ENCODE measurements at regions not wholly inside any gene's neighbourhood (a gene's known extent, or its start where the extent isn't known, plus 50 kb on each side); places are given as distances from the start of the nearest gene placed in this dataset.

DNA sequence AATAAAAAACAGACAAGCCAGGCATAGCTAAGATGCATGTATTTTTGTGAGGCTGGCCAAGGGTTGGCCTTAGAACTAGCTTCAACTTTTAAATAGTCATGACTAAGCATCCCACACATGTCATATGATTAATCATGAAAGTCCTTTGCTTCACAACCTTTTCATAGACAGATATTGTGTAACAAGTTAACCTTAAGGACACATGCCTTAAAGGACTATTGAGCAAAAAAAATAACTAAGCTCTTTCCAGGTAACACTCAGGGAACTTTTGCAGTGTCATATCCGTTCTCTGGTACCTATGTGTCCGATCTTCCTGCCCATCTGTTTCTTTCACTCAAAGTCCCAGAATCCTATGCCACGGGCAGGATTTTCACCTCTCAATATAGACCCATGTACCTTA, 498.4 kb downstream of the STK39 start:
- Histone ChIP-seq H3K4me1 (replicated peaks in 1 of 4; ENCODE audit: control insufficient read depth in 3 of 4, insufficient read depth in 4 of 4, low read length in 3 of 4) (peaks cover 0 to 13% (median 5%) of the 10 kb centered on the region in 4 experiments; a peak in 4 of 7 replicates), H2BK120ac (replicated peaks; ENCODE audit: low read depth, low read length) (no peak overlapping the region), H2BK15ac (ENCODE audit: low read length) (no peak overlapping the region), H3K23me2 (ENCODE audit: low read depth, low read length) (no peaks in the 10 kb centered on the region), H3K4me2 (ENCODE audit: insufficient read depth in 1 of 2, low read depth in 2 of 2, low read length in 2 of 2) (no peak overlapping the region), H3K4ac (replicated peaks; ENCODE audit: insufficient read length, low read depth, low read length) (no peak overlapping the region), H2BK12ac (ENCODE audit: low read depth, low read length) (no peak overlapping the region), H2AFZ (ENCODE audit: low read length) (no peak overlapping the region), H3K14ac (ENCODE audit: insufficient read length) (no peak overlapping the region), H4K20me1 (replicated peaks in 1 of 2; ENCODE audit: control insufficient read depth in 1 of 2, insufficient read depth in 2 of 2, low read length in 2 of 2) (no peaks in the 10 kb centered on the region), H3K9ac (replicated peaks in 1 of 4; ENCODE audit: extremely low read depth in 1 of 4, low read depth in 3 of 4, low read length in 3 of 4) (no peak overlapping the region), H3K4me3 (ENCODE audit: extremely low read depth in 1 of 4, insufficient read depth in 2 of 4, low read depth in 3 of 4, low read length in 4 of 4) (no peak overlapping the region), H4K91ac (replicated peaks; ENCODE audit: insufficient read length, low read length) (no peak overlapping the region), H3K79me1 (ENCODE audit: low read depth, low read length) (no peaks in the 10 kb centered on the region; the same call in 1 of the 2 replicates), H3K23ac (ENCODE audit: insufficient read length) (no peak overlapping the region), H3K79me2 (ENCODE audit: control insufficient read depth in 1 of 2, insufficient read depth in 2 of 2, low read length in 2 of 2) (no peaks in the 10 kb centered on the region), H3K18ac (ENCODE audit: extremely low read depth, low read length) (no peak overlapping the region), H4K5ac (ENCODE audit: insufficient read length, low read depth, low read length) (no peak overlapping the region), H3K27me3 (replicated peaks in 1 of 4; ENCODE audit: control insufficient read depth in 3 of 4, extremely low read depth in 1 of 4, insufficient read depth in 3 of 4, low read length in 3 of 4) (no peaks in the 10 kb centered on the region), H3K9me3 (ENCODE audit: insufficient read depth in 2 of 2, low read depth in 1 of 2, low read length in 1 of 2) (no peaks in the 10 kb centered on the region), H3K27ac (ENCODE audit: low read depth, low read length) (no peak overlapping the region), H2BK20ac (ENCODE audit: low read length) (no peak overlapping the region), H4K8ac (ENCODE audit: extremely low read depth, insufficient read depth, low read length) (no peak overlapping the region), H3K36me3 (ENCODE audit: control insufficient read depth in 2 of 4, insufficient read depth in 4 of 4, low read length in 3 of 4) (no peaks in the 10 kb centered on the region), H2AK5ac (ENCODE audit: low read depth, low read length) (no peak overlapping the region), H3K56ac (replicated peaks; ENCODE audit: insufficient read length, low read depth, low read length) (no peak overlapping the region), H2BK5ac (ENCODE audit: low read depth, low read length) (no peak overlapping the region)
- TF ChIP-seq HDAC6 (IDR thresholded peaks at IDR 0.05; ENCODE audit: low read depth, low read length) (no peak), RNF2 (IDR thresholded peaks at IDR 0.05; ENCODE audit: borderline replicate concordance, low read depth, low read length, missing control alignments, poor library complexity, severe bottlenecking) (no peak), MAX (IDR thresholded peaks at IDR 0.05) (no peak), SP1 (IDR thresholded peaks at IDR 0.05; ENCODE audit: low read depth, low read length) (no peak), TAF7 (optimal IDR thresholded peaks at IDR 0.05; ENCODE audit: borderline replicate concordance, low read depth, low read length) (no peak), KDM5A (IDR thresholded peaks at IDR 0.05; ENCODE audit: low read length) (no peak), POU5F1 (IDR thresholded peaks at IDR 0.05; ENCODE audit: low read depth, low read length) (no peak), POLR2A (IDR thresholded peaks at IDR 0.05; ENCODE audit: control extremely low read depth in 1 of 2, low read depth in 2 of 2, low read length in 2 of 2) (no peak), HDAC2 (IDR thresholded peaks at IDR 0.05; ENCODE audit: borderline replicate concordance in 1 of 2, low read depth in 2 of 2, low read length in 2 of 2) (no peak)
- TF ChIP-seq, protein P1, sequence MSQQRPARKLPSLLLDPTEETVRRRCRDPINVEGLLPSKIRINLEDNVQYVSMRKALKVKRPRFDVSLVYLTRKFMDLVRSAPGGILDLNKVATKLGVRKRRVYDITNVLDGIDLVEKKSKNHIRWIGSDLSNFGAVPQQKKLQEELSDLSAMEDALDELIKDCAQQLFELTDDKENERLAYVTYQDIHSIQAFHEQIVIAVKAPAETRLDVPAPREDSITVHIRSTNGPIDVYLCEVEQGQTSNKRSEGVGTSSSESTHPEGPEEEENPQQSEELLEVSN (IDR thresholded peaks at IDR 0.05) = no peak
- TF ChIP-seq, protein P2, sequence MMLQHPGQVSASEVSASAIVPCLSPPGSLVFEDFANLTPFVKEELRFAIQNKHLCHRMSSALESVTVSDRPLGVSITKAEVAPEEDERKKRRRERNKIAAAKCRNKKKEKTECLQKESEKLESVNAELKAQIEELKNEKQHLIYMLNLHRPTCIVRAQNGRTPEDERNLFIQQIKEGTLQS (IDR thresholded peaks at IDR 0.05; ENCODE audit: insufficient read depth, low read depth, low read length) = no peak
- FAIRE-seq (no peak), DNase-seq (ENCODE audit: low read depth in 1 of 2, low spot score in 2 of 2) (no peak)
- WGBS, 2 experiments (ENCODE audit: extremely low coverage in 1 of 2, insufficient coverage in 1 of 2, insufficient read length in 1 of 2, insufficient replicate concordance in 2 of 2, low coverage in 1 of 2, low lambda C conversion rate in 2 of 2, missing lambda C conversion rate in 1 of 2) = 90% methylated on average over 3 of the region's 3 CpGs; no CpG with 5 or more reads in 1 of the 2 experiments
- CTCF ChIA-PET (ENCODE audit: partially characterized antibody) = no interaction called here
- POLR2A ChIA-PET (ENCODE audit: partially characterized antibody) = no interaction called here
